ENCODE measurements at regions not wholly inside any gene's neighbourhood (a gene's known extent, or its start where the extent isn't known, plus 50 kb on each side); places are given as distances from the start of the nearest gene placed in this dataset.
A peak's percentile ranks its signal among the peaks of the same experiment; 100 is the strongest.

DNA sequence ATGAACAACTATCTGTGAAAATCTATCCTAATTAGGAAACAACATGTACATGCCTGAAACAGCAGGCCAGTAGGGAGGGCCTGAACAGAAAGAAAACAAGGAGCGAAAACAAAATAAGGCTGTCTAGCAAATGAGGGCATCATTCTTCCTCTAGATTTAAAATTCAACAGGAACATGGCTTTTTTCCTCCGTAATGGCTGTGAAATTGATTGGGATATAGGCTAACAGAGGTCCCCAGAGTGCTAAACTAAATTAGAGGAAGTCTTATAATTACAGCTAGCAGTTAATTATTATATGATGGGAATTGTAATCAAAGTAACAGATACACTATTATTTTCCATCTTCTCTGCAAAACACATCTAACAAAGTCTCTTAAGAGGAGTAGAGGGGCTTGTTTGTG lies 51.7 kb upstream of the TIAM1 start:
- Mint-ChIP-seq H3K27ac (peak overlapping the region; percentile 14), H3K4me1 (peaks cover 36% of the 10 kb centered on the region), H3K4me3 (no peak overlapping the region), H3K36me3 (ENCODE audit: low read depth) (no peaks in the 10 kb centered on the region), H3K27me3 (no peaks in the 10 kb centered on the region)
- no peaks in the 10 kb centered on the region for H3K9me3 ChIP-seq (ENCODE audit: control insufficient read depth, low read length, poor library complexity, severe bottlenecking)
- no peak for ATAC-seq
- DNase-seq: no peak

DNA sequence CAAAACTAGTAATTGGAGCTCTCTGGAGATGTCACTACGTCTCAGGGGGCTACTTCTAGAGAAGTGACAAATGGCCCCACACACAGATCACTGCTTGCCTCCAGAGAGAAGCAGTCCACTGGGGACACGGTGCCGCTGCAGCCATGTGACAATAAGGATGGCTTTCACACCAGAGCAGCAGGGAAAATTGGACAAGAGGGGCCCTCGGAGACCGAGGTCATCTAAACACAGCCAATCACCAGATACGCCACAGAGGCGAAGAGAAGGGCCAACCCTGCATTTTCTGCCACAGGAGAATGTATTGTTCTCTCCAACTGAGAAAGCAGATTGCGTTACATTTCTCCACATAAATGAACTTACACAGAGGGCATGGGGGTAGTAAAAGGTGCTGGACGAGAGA lies 51.2 kb upstream of the TIAM1 start:
- Mint-ChIP-seq H3K27ac (peak overlapping the region; percentile 14), H3K27me3 (no peaks in the 10 kb centered on the region), H3K4me1 (peaks cover 36% of the 10 kb centered on the region), H3K4me3 (no peak overlapping the region), H3K36me3 (ENCODE audit: low read depth) (no peaks in the 10 kb centered on the region)
- H3K9me3 ChIP-seq (ENCODE audit: control insufficient read depth, low read length, poor library complexity, severe bottlenecking): no peaks in the 10 kb centered on the region
- ATAC-seq (no peak), DNase-seq (no peak)

DNA sequence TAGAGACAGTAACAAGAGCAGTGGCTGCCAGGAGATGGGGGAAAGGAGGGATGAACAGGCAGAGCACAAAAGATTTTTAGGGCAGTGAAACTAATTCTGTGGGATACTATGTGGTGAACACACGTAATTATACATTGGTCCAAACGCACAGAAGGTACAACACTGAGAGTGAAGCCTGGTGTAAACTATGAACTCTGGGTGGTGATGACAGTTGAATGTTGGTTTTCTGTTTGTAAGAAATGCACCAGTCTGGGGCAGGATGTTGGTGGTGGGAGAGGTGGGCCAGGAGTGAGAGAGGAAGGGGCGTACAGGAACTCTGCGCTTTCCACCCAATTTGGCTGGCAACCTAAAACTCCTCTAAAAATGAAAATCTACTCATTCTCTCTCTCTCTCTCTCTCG lies 50.2 kb upstream of the TIAM1 start:
- no peak for DNase-seq
- no peaks in the 10 kb centered on the region for H3K36me3 Mint-ChIP-seq (ENCODE audit: low read depth)
- H3K4me1 Mint-ChIP-seq: peaks cover 31% of the 10 kb centered on the region
- peak overlapping the region; percentile 45 for H3K27ac Mint-ChIP-seq
- ATAC-seq: no peak
- H3K4me3 Mint-ChIP-seq: peak overlapping the region; percentile 59
- no peaks in the 10 kb centered on the region for H3K9me3 ChIP-seq (ENCODE audit: control insufficient read depth, low read length, poor library complexity, severe bottlenecking)
- no peaks in the 10 kb centered on the region for H3K27me3 Mint-ChIP-seq

All from T-helper 17 cell (primary cell).